ENCODE measurements at regions not wholly inside any gene's neighbourhood (a gene's known extent, or its start where the extent isn't known, plus 50 kb on each side); places are given as distances from the start of the nearest gene placed in this dataset.

GRCh38 chr4:27182211-27182610, 321.6 kb downstream of the STIM2 start:
- H3K4me3 Mint-ChIP-seq, result no peak overlapping the region
- no peak for DNase-seq (ENCODE audit: extremely low spot score, unreplicated experiment)
- no peaks in the 10 kb centered on the region for H3K4me1 Mint-ChIP-seq (ENCODE audit: unreplicated experiment)
- TF ChIP-seq, protein P1, sequence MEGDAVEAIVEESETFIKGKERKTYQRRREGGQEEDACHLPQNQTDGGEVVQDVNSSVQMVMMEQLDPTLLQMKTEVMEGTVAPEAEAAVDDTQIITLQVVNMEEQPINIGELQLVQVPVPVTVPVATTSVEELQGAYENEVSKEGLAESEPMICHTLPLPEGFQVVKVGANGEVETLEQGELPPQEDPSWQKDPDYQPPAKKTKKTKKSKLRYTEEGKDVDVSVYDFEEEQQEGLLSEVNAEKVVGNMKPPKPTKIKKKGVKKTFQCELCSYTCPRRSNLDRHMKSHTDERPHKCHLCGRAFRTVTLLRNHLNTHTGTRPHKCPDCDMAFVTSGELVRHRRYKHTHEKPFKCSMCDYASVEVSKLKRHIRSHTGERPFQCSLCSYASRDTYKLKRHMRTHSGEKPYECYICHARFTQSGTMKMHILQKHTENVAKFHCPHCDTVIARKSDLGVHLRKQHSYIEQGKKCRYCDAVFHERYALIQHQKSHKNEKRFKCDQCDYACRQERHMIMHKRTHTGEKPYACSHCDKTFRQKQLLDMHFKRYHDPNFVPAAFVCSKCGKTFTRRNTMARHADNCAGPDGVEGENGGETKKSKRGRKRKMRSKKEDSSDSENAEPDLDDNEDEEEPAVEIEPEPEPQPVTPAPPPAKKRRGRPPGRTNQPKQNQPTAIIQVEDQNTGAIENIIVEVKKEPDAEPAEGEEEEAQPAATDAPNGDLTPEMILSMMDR (conservative IDR thresholded peaks at IDR 0.05), result no peak
- H3K9me3 Mint-ChIP-seq, result no peaks in the 10 kb centered on the region
- H3K27ac Mint-ChIP-seq, result no peak overlapping the region
- peaks cover 7% of the 10 kb centered on the region for H3K27me3 Mint-ChIP-seq
- no peaks in the 10 kb centered on the region for H3K36me3 Mint-ChIP-seq

- TF ChIP-seq, protein P1 (conservative IDR thresholded peaks at IDR 0.05), result no peak
- H3K27ac Mint-ChIP-seq, result no peak overlapping the region
- no peak for DNase-seq (ENCODE audit: extremely low spot score, unreplicated experiment)
- no peaks in the 10 kb centered on the region for H3K36me3 Mint-ChIP-seq
- H3K9me3 Mint-ChIP-seq, result no peaks in the 10 kb centered on the region
- no peaks in the 10 kb centered on the region for H3K4me1 Mint-ChIP-seq (ENCODE audit: unreplicated experiment)
- H3K27me3 Mint-ChIP-seq, result peaks cover 10% of the 10 kb centered on the region
- H3K4me3 Mint-ChIP-seq, result no peak overlapping the region
Measured at GRCh38 chr4:27184508-27185155, 324.0 kb downstream of the STIM2 start.

DNA sequence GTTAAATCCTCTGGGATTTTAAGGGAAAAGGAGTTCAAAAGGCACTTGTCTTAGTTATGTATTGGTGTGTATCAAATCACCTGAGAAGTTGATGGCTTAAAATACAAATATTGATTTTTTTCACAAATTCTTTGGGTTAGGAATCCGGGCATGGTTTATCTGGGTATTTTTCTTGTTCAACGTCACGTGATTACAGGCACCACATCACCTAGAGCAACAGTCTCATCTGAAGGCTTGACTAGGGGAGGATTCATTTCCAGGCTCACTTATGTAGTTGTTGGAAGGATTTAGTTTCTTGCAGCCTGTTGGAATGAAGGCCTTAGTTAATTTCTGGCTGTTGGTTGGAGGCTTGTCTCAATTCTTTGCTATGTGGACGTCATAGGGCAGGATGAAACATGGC, 326.1 kb downstream of the STIM2 start:
- no peak overlapping the region for H3K4me3 Mint-ChIP-seq
- TF ChIP-seq, protein P1 (conservative IDR thresholded peaks at IDR 0.05), result no peak
- no peaks in the 10 kb centered on the region for H3K9me3 Mint-ChIP-seq
- no peak overlapping the region for H3K27ac Mint-ChIP-seq
- no peaks in the 10 kb centered on the region for H3K36me3 Mint-ChIP-seq
- no peaks in the 10 kb centered on the region for H3K4me1 Mint-ChIP-seq (ENCODE audit: unreplicated experiment)
- peaks cover 17% of the 10 kb centered on the region for H3K27me3 Mint-ChIP-seq
- DNase-seq (ENCODE audit: extremely low spot score, unreplicated experiment), result no peak

DNA sequence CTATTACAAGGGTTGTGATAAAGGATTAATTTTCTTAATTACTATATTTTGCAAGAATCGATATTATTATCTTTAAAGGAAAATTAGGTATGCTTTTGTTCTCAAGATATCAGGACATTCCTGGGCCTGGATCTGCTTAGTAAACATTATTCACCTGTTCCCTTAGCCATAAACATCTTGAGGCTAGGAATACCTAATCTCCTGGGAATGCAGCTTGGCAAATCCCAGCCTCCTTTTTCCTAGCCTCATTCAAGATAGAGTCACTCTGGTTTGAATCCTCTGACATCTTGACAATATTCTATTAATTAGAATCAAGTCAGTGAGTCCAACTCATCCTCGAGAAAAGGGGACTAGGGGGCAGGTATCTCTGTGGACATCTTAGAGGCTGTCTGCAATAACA, 327.1 kb downstream of the STIM2 start:
- H3K27me3 Mint-ChIP-seq, result peaks cover 21% of the 10 kb centered on the region
- peaks cover under 1% of the 10 kb centered on the region for H3K9me3 Mint-ChIP-seq
- H3K36me3 Mint-ChIP-seq, result no peaks in the 10 kb centered on the region
- no peak for DNase-seq (ENCODE audit: extremely low spot score, unreplicated experiment)
- H3K27ac Mint-ChIP-seq, result no peak overlapping the region
- H3K4me1 Mint-ChIP-seq (ENCODE audit: unreplicated experiment), result no peaks in the 10 kb centered on the region
- no peak overlapping the region for H3K4me3 Mint-ChIP-seq
- TF ChIP-seq, protein P1 (conservative IDR thresholded peaks at IDR 0.05), result no peak

GRCh38 chr4:27189683-27190082, 329.0 kb downstream of the STIM2 start:
- no peak for DNase-seq (ENCODE audit: extremely low spot score, unreplicated experiment)
- H3K27ac Mint-ChIP-seq, result no peak overlapping the region
- no peaks in the 10 kb centered on the region for H3K36me3 Mint-ChIP-seq
- peaks cover 4% of the 10 kb centered on the region for H3K9me3 Mint-ChIP-seq
- H3K4me3 Mint-ChIP-seq, result no peak overlapping the region
- H3K27me3 Mint-ChIP-seq, result peaks cover 29% of the 10 kb centered on the region
- H3K4me1 Mint-ChIP-seq (ENCODE audit: unreplicated experiment), result no peaks in the 10 kb centered on the region
- TF ChIP-seq, protein P1 (conservative IDR thresholded peaks at IDR 0.05), result no peak

- Mint-ChIP-seq H3K4me1 (ENCODE audit: unreplicated experiment) (no peaks in the 10 kb centered on the region), H3K27ac (no peak overlapping the region), H3K4me3 (no peak overlapping the region), H3K36me3 (no peaks in the 10 kb centered on the region), H3K9me3 (peaks cover 4% of the 10 kb centered on the region), H3K27me3 (peaks cover 38% of the 10 kb centered on the region)
- DNase-seq (ENCODE audit: extremely low spot score, unreplicated experiment), result no peak
- TF ChIP-seq, protein P1 (conservative IDR thresholded peaks at IDR 0.05), result no peak
Measured at GRCh38 chr4:27191592-27191991, 331.0 kb downstream of the STIM2 start.

Measured in type B pancreatic cell (in vitro differentiated cells).